K562 (cell line): ENCODE measurements at regions not wholly inside any gene's neighbourhood (a gene's known extent, or its start where the extent isn't known, plus 50 kb on each side); places are given as distances from the start of the nearest gene placed in this dataset.

Source experiments
- ATAC-seq: fragments of 200-7000 bp; cut with Tn5 transposase; 3 replicates; pipeline ENCODE4 v1.9.1; 2020; ENCODE audit warnings: moderate library complexity
- BruUV-seq: library from RNA; stranded (reverse); fragments of 400-500 nt; replicated peaks from 2 replicates; lab custom pipeline; 2021; lab: Mats Ljungman, UMichigan
- CTCF ChIA-PET: fragments of 300-600 bp; formaldehyde crosslinking; extraction: SDS; loops from one replicate; lab custom pipeline; 2021; ENCODE audit warnings: low intra/inter-chr PET ratio; lab: Yijun Ruan, JAX
- POLR2A ChIA-PET: fragments of 300-600, 350-650 bp; sonication (Branson Sonifier 250); formaldehyde crosslinking; extraction: SDS; loops from one replicate; lab custom pipeline; 2021; ENCODE audit warnings: antibody characterized with exemption, inconsistent platforms; lab: Yijun Ruan, JAX
- DNase-seq, 4 experiments: peaks; one replicate each; pipeline versions ENCODE4 v3.0.0 to v3.0.0-alpha.2; 2011 to 2018; ENCODE audit warnings: low spot score in 3 of 4, mixed read lengths in 3 of 4; ENCODE audit errors: extremely low read depth in 1 of 4
- FAIRE-seq: peaks from 2 replicates; lab custom pipeline; 2011; peaks lifted over from hg19 to GRCh38; lab: Jason Lieb, UNC
- H2AFZ ChIP-seq: 2 replicates; pipeline ENCODE4 v1.6.0; 2011; ENCODE audit warnings: low read depth, low read length, control low read depth, inconsistent platforms
- H3K27ac ChIP-seq: fragments of 200-600 bp; 3 replicates; pipeline ENCODE4 v1.8.0; 2011; ENCODE audit warnings: low read depth, mild to moderate bottlenecking, control low read depth, inconsistent platforms, low read length, moderate library complexity, mixed read lengths; ENCODE audit errors: extremely low read depth
- H3K27me3 ChIP-seq, 2 experiments: fragments of 300-600 bp in 1 of 2; 2 replicates in 1 of 2; 3 replicates in 1 of 2; pipeline versions ENCODE4 v1.6.0 to v1.8.0; 2011; ENCODE audit warnings: inconsistent platforms in 2 of 2, low read length in 2 of 2, mild to moderate bottlenecking in 1 of 2, mixed read lengths in 1 of 2, moderate library complexity in 1 of 2; ENCODE audit not compliant: control insufficient read depth in 2 of 2, insufficient read depth in 2 of 2
- H3K36me3 ChIP-seq: fragments of 300-600 bp; 3 replicates; pipeline ENCODE4 v1.8.0; 2011; ENCODE audit warnings: mild to moderate bottlenecking, low read length, inconsistent platforms; ENCODE audit not compliant: control insufficient read depth, insufficient read depth
- H3K4me1 ChIP-seq, 2 experiments: fragments of 200-600 bp in 1 of 2; replicated peaks in 1 of 2; 2 replicates in 1 of 2; 3 replicates in 1 of 2; pipeline versions ENCODE4 v1.5.1 to v1.8.0; 2011; ENCODE audit warnings: inconsistent platforms in 2 of 2, low read length in 2 of 2, mild to moderate bottlenecking in 1 of 2, mixed read lengths in 1 of 2, moderate library complexity in 1 of 2; ENCODE audit not compliant: control insufficient read depth in 2 of 2, insufficient read depth in 2 of 2
- H3K4me2 ChIP-seq: 2 replicates; pipeline ENCODE4 v1.6.1; 2011; ENCODE audit warnings: low read length, control low read depth, inconsistent platforms, mixed read lengths; ENCODE audit not compliant: insufficient read depth
- H3K4me3 ChIP-seq: fragments of 200-600 bp; sonication (generic), shearing (Covaris generic); 2 replicates; pipeline ENCODE4 v1.5.1; 2016; ENCODE audit warnings: control low read depth, inconsistent platforms
- H3K79me2 ChIP-seq: fragments of 200-600 bp; 3 replicates; pipeline ENCODE4 v1.8.0; 2011; ENCODE audit warnings: low read length, inconsistent platforms; ENCODE audit not compliant: control insufficient read depth, insufficient read depth
- H3K9ac ChIP-seq, 2 experiments: 2 replicates each; pipeline versions ENCODE4 v1.6.0 to v1.6.1; 2011; ENCODE audit warnings: low read depth in 2 of 2, low read length in 2 of 2, control low read depth in 1 of 2, inconsistent platforms in 1 of 2, mild to moderate bottlenecking in 1 of 2, mixed read lengths in 1 of 2; ENCODE audit not compliant: insufficient read depth in 1 of 2
- H3K9me1 ChIP-seq: one replicate; pipeline ENCODE4 v1.6.0; 2011; ENCODE audit warnings: inconsistent platforms, mild to moderate bottlenecking, low read length, moderate library complexity; ENCODE audit not compliant: control insufficient read depth, insufficient read depth
- H3K9me3 ChIP-seq: replicated peaks from 2 replicates; pipeline ENCODE4 v1.5.1; 2011; ENCODE audit warnings: low read depth, low read length, inconsistent platforms; ENCODE audit not compliant: control insufficient read depth, insufficient read depth
- H4K20me1 ChIP-seq: replicated peaks from 2 replicates; pipeline ENCODE4 v1.6.1; 2011; ENCODE audit warnings: low read length, inconsistent platforms, mixed read lengths; ENCODE audit not compliant: control insufficient read depth, insufficient read depth
- CEBPB ChIP-seq: fragments of 450-650 bp; IDR thresholded peaks from 2 replicates; pipeline ENCODE4 v1.6.1; 2016; ENCODE audit warnings: missing genetic modification characterization, missing compliant biosample characterization
- KHSRP ChIP-seq: fragments of 450-650 bp; IDR thresholded peaks from 2 replicates; pipeline ENCODE4 v1.6.1; 2017
- TEAD4 ChIP-seq, 2 experiments: sonication (generic) in 1 of 2; formaldehyde crosslinking in 1 of 2; IDR thresholded peaks; 2 replicates each; pipeline versions ENCODE4 v1.6.1 to v1.8.0; 2012 to 2022; ENCODE audit warnings: borderline replicate concordance in 1 of 2, inconsistent platforms in 1 of 2, low read length in 1 of 2, mild to moderate bottlenecking in 1 of 2, missing genetic modification reagents in 1 of 2
- ZC3H11A ChIP-seq: IDR thresholded peaks from 2 replicates; pipeline ENCODE4 v1.6.1; 2012; ENCODE audit warnings: low read depth, low read length, improper control_type of control experiment
- ZNF583 ChIP-seq: fragments of 250-450 bp; sonication (Bioruptor Pico); IDR thresholded peaks from 2 replicates; pipeline ENCODE4 v1.4.0; 2020
- WGBS: fragments of 100-300 bp; shearing (Covaris generic); methylation state at CpG from one replicate; pipeline ENCODE4 v1.1.6; 2016; ENCODE audit warnings: low coverage, mixed read lengths; ENCODE audit not compliant: insufficient coverage; ENCODE audit errors: missing lambda C conversion rate; 5-methylcytosine and 5-hydroxymethylcytosine counted together
- in situ Hi-C: fragments of 300-500 bp; cut with MboI; formaldehyde crosslinking; loops from 4 replicates; pipeline ENCODE4 v1.15.0; 2018; ENCODE audit warnings: inconsistent platforms, mixed read lengths
- intact Hi-C: fragments of 100-400 bp; cut with micrococcal nuclease; formaldehyde crosslinking; loops from 2 replicates; pipeline ENCODE4 v1.14.2; 2022
- TF ChIP-seq, protein P1 (sequence below), 2 experiments: fragments of 450-650 bp in 1 of 2; sonication (generic) in 1 of 2; formaldehyde crosslinking in 1 of 2; IDR thresholded peaks; 2 replicates each; pipeline versions ENCODE4 v1.7.1 to v1.9.0; 2016 to 2022; ENCODE audit warnings: inconsistent platforms in 1 of 2, mild to moderate bottlenecking in 1 of 2, missing genetic modification reagents in 1 of 2
- TF ChIP-seq, protein P2 (sequence below): fragments of 450-650 bp; IDR thresholded peaks from 2 replicates; pipeline ENCODE4 v1.6.1; 2016; ENCODE audit warnings: missing biosample characterization, missing genetic modification characterization
- TF ChIP-seq, protein P3 (sequence below), 3 experiments: fragments of 200-800 bp in 1 of 3; sonication (Bioruptor generic) in 1 of 3; sonication (generic) in 1 of 3; formaldehyde crosslinking in 1 of 3; IDR thresholded peaks; 2 replicates each; pipeline versions ENCODE4 v1.6.1 to v1.8.0; 2016 to 2022; ENCODE audit warnings: mild to moderate bottlenecking in 2 of 3, missing compliant biosample characterization in 2 of 3, missing genetic modification characterization in 2 of 3, missing genetic modification reagents in 1 of 3

DNA sequence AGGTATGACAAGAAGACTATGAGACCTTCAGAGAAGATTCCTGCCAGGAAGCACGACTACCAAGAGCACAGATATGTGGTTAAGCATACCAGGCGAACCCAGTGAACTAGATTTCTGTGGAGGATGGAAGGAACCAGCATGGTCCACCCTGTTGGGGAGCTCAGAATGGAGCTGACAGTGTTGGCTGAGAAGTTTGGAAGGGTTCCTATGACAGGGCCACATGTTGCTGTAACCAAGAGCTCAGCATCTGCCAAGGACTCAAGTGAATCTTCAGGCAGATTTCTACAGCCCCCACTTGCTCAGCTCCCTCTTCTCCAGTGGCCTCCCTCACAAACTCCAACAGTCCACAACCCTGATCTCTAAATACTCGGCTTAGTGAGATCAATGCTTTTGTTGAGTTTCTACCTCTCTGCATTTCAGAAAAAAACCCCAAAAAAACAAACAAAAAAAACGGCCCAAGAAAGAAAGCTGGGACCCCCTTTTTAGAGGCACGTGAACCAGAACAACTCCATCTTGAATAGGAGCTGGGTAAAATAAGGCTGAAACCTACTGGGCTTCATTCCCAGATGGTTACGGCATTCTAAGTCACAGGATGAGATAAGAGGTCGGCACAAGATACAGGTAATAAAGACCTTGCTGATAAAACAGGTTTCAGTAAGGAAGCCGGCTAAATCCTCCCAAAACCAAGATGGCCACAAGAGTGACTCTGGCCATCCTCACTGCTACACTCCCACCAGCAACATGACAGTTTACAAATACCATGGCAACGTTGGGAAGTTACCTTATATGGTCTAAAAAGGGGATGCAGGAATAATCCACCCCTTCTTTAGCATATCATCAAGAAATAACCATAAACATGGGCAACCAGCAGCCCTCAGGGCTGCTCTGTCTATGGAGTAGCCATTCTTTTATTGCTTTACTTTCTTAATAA is 691.1 kb downstream of the UQCRFS1 start:
- BruUV-seq, result no TSS peak
- H3K4me3 ChIP-seq, result peak overlapping the region; percentile 16; the same call in 1 of the 2 replicates
- H3K27ac ChIP-seq, result peak overlapping the region; percentile 80
- H3K9me1 ChIP-seq, result no peaks in the 10 kb centered on the region
- no peak overlapping the region for H2AFZ ChIP-seq
- H3K9me3 ChIP-seq, result no peaks in the 10 kb centered on the region
- no peak for FAIRE-seq
- peaks cover 99% of the 10 kb centered on the region for H3K79me2 ChIP-seq
- in situ Hi-C loops (no loop called here), intact Hi-C loops (no loop called here)
- H3K36me3 ChIP-seq, result peaks cover 35% of the 10 kb centered on the region
- ChIA-PET POLR2A (interaction anchor here (0.6 to 1.8 kb wide), 14 partner anchors 11 to 170 kb away, joined by 3 to 5 read pairs (median 3); no protein-coding TSS in a partner anchor), CTCF (no interaction called here)
- ATAC-seq, result peak; percentile 2; the same call in 2 of the 3 replicates
- H3K4me2 ChIP-seq, result peak overlapping the region; percentile 68
- H3K9ac ChIP-seq, result peak overlapping the region in 1 of 2 experiments; percentile 50; a peak in 1 of 4 replicates
- peaks cover 50% of the 10 kb centered on the region for H4K20me1 ChIP-seq
- H3K4me1 ChIP-seq, result peaks cover 14 to 45% of the 10 kb centered on the region in 2 experiments
- WGBS, result 12% methylated on average over 9 of the region's 9 CpGs
- no peaks in the 10 kb centered on the region for H3K27me3 ChIP-seq
- DNase-seq, result peak in 1 of 4 experiments; percentile 53
- TF ChIP-seq, protein P1, sequence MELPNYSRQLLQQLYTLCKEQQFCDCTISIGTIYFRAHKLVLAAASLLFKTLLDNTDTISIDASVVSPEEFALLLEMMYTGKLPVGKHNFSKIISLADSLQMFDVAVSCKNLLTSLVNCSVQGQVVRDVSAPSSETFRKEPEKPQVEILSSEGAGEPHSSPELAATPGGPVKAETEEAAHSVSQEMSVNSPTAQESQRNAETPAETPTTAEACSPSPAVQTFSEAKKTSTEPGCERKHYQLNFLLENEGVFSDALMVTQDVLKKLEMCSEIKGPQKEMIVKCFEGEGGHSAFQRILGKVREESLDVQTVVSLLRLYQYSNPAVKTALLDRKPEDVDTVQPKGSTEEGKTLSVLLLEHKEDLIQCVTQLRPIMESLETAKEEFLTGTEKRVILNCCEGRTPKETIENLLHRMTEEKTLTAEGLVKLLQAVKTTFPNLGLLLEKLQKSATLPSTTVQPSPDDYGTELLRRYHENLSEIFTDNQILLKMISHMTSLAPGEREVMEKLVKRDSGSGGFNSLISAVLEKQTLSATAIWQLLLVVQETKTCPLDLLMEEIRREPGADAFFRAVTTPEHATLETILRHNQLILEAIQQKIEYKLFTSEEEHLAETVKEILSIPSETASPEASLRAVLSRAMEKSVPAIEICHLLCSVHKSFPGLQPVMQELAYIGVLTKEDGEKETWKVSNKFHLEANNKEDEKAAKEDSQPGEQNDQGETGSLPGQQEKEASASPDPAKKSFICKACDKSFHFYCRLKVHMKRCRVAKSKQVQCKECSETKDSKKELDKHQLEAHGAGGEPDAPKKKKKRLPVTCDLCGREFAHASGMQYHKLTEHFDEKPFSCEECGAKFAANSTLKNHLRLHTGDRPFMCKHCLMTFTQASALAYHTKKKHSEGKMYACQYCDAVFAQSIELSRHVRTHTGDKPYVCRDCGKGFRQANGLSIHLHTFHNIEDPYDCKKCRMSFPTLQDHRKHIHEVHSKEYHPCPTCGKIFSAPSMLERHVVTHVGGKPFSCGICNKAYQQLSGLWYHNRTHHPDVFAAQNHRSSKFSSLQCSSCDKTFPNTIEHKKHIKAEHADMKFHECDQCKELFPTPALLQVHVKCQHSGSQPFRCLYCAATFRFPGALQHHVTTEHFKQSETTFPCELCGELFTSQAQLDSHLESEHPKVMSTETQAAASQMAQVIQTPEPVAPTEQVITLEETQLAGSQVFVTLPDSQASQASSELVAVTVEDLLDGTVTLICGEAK (IDR thresholded peaks at IDR 0.05), result no peak
- TF ChIP-seq, protein P1 (CRISPR knock-in tag; IDR thresholded peaks at IDR 0.05), result no peak
- TF ChIP-seq ZC3H11A (no peak), KHSRP (no peak), CEBPB (tag) (no peak), ZNF583 (peak; percentile 66; the same call in 1 of the 2 replicates), TEAD4 (IDR thresholded peaks at IDR 0.05; ENCODE audit: low read length) (no peak), TEAD4 (CRISPR knock-in tag; IDR thresholded peaks at IDR 0.05; ENCODE audit: borderline replicate concordance) (no peak)
- TF ChIP-seq, protein P2, sequence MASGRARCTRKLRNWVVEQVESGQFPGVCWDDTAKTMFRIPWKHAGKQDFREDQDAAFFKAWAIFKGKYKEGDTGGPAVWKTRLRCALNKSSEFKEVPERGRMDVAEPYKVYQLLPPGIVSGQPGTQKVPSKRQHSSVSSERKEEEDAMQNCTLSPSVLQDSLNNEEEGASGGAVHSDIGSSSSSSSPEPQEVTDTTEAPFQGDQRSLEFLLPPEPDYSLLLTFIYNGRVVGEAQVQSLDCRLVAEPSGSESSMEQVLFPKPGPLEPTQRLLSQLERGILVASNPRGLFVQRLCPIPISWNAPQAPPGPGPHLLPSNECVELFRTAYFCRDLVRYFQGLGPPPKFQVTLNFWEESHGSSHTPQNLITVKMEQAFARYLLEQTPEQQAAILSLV (tag), result peak; percentile 84
- TF ChIP-seq, protein P3, sequence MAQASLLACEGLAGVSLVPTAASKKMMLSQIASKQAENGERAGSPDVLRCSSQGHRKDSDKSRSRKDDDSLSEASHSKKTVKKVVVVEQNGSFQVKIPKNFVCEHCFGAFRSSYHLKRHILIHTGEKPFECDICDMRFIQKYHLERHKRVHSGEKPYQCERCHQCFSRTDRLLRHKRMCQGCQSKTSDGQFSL (CRISPR knock-in tag; IDR thresholded peaks at IDR 0.05), result no peak
- TF ChIP-seq, protein P3 (tag; IDR thresholded peaks at IDR 0.05), result peak in 1 of 2 experiments; percentile 96; a peak in 3 of 4 replicates
